Type B pancreatic cell (in vitro differentiated cells): ENCODE measurements at regions not wholly inside any gene's neighbourhood (a gene's known extent, or its start where the extent isn't known, plus 50 kb on each side); places are given as distances from the start of the nearest gene placed in this dataset.
"Not testable (repeated sequence)": the region's sequence is repeated elsewhere in the genome, so short reads cannot be mapped to it uniquely, and the experiment has no call there.

Experiments
- DNase-seq: peaks from one replicate; pipeline ENCODE4 v3.0.0; 2021; ENCODE audit warnings: mixed read lengths; ENCODE audit not compliant: unreplicated experiment; ENCODE audit errors: extremely low spot score
- H3K27ac Mint-ChIP-seq: 2 replicates; pipeline ENCODE4 v1.8.0; 2021; ENCODE audit warnings: mild to moderate bottlenecking, mixed read lengths
- H3K27me3 Mint-ChIP-seq: 2 replicates; pipeline ENCODE4 v1.8.0; 2021; ENCODE audit warnings: mixed read lengths
- H3K36me3 Mint-ChIP-seq: 2 replicates; pipeline ENCODE4 v1.8.0; 2021; ENCODE audit warnings: mixed read lengths
- H3K4me1 Mint-ChIP-seq: one replicate; pipeline ENCODE4 v1.8.0; 2021; ENCODE audit warnings: mixed read lengths; ENCODE audit not compliant: unreplicated experiment
- H3K4me3 Mint-ChIP-seq: 2 replicates; pipeline ENCODE4 v1.8.0; 2021; ENCODE audit warnings: mild to moderate bottlenecking, mixed read lengths
- H3K9me3 Mint-ChIP-seq: 2 replicates; pipeline ENCODE4 v1.8.0; 2021; ENCODE audit warnings: mixed read lengths
- TF ChIP-seq, protein P1 (sequence below): fragments of 200-600 bp; sonication (generic); conservative IDR thresholded peaks from 2 replicates; pipeline ENCODE4 v1.5.0; 2021; ENCODE audit warnings: antibody characterized with exemption, mild to moderate bottlenecking

DNA sequence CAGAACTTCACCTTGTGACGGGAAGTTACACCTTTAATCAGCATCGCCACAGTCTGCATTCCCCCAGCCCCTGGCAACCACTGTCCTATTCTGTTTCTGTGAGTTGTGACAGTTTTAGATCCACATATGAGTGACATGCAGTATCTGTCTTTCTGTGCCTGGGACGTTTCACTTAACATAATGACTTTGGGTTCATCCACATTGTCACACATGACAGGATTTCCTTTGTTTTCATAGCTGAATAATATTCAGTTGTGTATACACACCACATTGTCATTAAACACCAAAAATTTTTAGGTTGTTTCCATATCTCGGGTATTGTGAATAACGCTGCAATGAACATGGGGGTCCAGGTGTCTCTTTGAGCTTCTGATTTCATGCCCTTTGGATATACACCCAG is 62.6 kb upstream of the BDH1 start:
- DNase-seq, H3K9me3 Mint-ChIP-seq, H3K4me1 Mint-ChIP-seq, H3K27ac Mint-ChIP-seq, H3K27me3 Mint-ChIP-seq, H3K4me3 Mint-ChIP-seq: not testable (repeated sequence)
- peaks cover 57% of the 10 kb centered on the region for H3K36me3 Mint-ChIP-seq

DNA sequence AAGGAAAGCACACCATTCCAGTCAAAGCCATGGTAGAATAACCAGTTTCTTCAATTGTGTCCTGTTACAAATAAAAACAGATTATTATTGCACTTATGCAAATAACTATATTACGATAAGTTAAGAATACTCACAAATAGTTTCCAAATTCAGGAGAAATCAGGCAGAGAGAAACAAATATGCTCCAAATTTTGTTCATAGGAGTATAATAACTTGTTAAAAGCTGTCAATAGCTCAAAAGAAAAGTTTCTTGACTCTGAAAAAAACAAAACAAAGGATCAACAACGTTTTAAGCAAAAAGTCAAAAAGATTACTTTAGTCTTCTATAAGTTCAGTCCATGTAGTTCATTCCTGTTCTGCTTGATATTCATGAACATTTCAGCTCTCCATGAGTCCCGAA is 59.7 kb upstream of the BDH1 start:
- Mint-ChIP-seq H3K36me3 (peaks cover 65% of the 10 kb centered on the region), H3K4me1 (no peaks in the 10 kb centered on the region), H3K9me3 (peaks cover 9% of the 10 kb centered on the region), H3K27me3 (no peaks in the 10 kb centered on the region), H3K27ac (no peak overlapping the region), H3K4me3 (no peak overlapping the region)
- TF ChIP-seq, protein P1, sequence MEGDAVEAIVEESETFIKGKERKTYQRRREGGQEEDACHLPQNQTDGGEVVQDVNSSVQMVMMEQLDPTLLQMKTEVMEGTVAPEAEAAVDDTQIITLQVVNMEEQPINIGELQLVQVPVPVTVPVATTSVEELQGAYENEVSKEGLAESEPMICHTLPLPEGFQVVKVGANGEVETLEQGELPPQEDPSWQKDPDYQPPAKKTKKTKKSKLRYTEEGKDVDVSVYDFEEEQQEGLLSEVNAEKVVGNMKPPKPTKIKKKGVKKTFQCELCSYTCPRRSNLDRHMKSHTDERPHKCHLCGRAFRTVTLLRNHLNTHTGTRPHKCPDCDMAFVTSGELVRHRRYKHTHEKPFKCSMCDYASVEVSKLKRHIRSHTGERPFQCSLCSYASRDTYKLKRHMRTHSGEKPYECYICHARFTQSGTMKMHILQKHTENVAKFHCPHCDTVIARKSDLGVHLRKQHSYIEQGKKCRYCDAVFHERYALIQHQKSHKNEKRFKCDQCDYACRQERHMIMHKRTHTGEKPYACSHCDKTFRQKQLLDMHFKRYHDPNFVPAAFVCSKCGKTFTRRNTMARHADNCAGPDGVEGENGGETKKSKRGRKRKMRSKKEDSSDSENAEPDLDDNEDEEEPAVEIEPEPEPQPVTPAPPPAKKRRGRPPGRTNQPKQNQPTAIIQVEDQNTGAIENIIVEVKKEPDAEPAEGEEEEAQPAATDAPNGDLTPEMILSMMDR = no peak
- DNase-seq = no peak

DNA sequence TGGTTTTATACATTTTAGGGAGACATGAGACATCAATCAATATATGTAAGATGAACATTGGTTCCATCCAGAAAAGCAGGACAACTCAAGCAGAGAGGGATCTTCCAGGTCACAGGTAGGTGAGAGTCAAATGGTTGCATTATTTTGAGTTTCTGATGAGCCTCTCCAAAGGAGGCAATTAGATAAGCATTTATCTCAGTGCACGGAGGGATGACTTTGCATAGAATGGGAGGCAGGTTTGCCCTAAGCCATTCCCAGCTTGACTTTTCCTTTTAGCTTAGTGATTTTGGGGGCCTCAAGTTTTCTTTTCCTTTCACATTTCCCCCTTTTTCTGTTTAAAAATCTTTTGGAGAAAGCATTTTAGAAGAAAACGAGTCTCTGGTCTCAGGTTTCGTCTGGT is 58.4 kb upstream of the BDH1 start:
- not testable (repeated sequence) for H3K27me3 Mint-ChIP-seq, DNase-seq, H3K27ac Mint-ChIP-seq, H3K4me3 Mint-ChIP-seq, H3K4me1 Mint-ChIP-seq, H3K9me3 Mint-ChIP-seq
- peaks cover 70% of the 10 kb centered on the region for H3K36me3 Mint-ChIP-seq

DNA sequence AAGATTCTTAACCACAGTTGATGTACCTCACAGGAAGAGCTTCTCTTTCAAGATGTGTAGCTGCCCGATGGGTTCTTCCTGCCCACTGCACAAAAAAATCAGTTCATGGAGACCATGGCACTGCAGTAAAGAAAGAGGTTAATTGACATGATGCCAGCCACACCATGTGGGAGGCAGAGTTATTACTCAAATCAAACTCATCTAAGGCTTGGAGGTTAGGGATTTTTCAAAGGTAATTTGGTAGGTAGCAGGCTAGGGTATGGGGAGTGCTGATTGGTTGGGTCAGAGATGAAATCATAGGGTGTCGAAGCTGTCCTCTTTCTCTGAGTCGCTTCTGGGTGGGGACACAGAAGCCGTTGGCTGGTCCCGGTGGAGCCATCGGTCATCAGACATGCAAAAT is 57.4 kb upstream of the BDH1 start:
- no peaks in the 10 kb centered on the region for H3K4me1 Mint-ChIP-seq
- H3K36me3 Mint-ChIP-seq = peaks cover 66% of the 10 kb centered on the region
- no peak for DNase-seq
- TF ChIP-seq, protein P1 = no peak
- H3K4me3 Mint-ChIP-seq = no peak overlapping the region
- H3K9me3 Mint-ChIP-seq = peaks cover 9% of the 10 kb centered on the region
- no peak overlapping the region for H3K27ac Mint-ChIP-seq
- H3K27me3 Mint-ChIP-seq = no peaks in the 10 kb centered on the region

DNA sequence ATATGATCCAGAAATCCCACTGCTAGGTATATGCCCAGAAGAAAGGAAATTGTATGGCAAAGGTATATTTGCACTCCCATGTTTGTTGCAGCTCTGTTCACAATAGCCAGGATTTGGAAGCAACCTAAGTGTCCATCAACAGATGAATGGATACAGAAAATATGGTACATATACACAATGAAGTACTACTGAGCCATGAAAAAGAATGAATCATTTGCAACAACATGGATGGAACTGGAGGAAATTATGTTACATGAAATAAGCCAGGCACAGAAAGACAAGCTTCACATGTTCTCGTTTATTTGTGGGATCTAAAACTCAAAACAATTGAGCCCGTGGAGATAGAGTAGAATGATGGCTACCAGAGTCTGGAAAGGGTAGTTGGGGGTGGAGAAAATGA is 55.5 kb upstream of the BDH1 start:
- DNase-seq = no peak
- TF ChIP-seq, protein P1 = no peak
- H3K36me3 Mint-ChIP-seq = peaks cover 67% of the 10 kb centered on the region

DNA sequence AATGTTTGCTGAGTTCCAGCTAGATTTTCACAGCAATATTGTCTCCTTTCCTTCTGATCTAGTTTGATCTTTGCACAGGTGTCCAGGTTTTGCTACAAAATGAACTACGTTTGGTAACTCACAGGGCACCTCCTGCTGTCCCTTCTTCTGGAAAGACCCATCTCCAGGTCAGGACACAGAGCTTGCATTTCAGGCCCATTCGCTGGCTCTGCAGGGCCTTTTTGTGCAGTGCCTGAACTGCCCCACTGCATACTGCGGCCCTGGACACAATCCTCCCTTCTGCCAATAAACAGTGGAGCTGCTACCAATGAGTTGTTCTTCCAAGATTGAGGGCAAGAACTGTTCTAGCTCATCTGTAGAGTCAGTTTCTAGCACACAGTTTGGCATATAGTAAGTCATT is 50.7 kb upstream of the BDH1 start:
- no peak for DNase-seq
- H3K9me3 Mint-ChIP-seq = peaks cover 5% of the 10 kb centered on the region
- H3K27ac Mint-ChIP-seq = no peak overlapping the region
- TF ChIP-seq, protein P1 = no peak
- H3K36me3 Mint-ChIP-seq = peaks cover 48% of the 10 kb centered on the region
- H3K27me3 Mint-ChIP-seq = no peaks in the 10 kb centered on the region
- no peak overlapping the region for H3K4me3 Mint-ChIP-seq
- no peaks in the 10 kb centered on the region for H3K4me1 Mint-ChIP-seq

More for the DNA sequence above, 55.5 kb upstream of the BDH1 start:
- Mint-ChIP-seq H3K4me1 (no peaks in the 10 kb centered on the region), H3K9me3 (peaks cover 9% of the 10 kb centered on the region), H3K27me3 (no peaks in the 10 kb centered on the region), H3K4me3 (no peak overlapping the region), H3K27ac (no peak overlapping the region)
